Esophagus (tissue), 2 donors: ENCODE measurements at regions not wholly inside any gene's neighbourhood (a gene's known extent, or its start where the extent isn't known, plus 50 kb on each side); places are given as distances from the start of the nearest gene placed in this dataset.

ENCODE experiments used
- H3K27ac ChIP-seq, 2 donors: one replicate each; pipeline ENCODE4 v1.5.1; 2013; ENCODE audit warnings: low read depth in 2 of 2, mild to moderate bottlenecking in 2 of 2, inconsistent platforms in 1 of 2, low read length in 1 of 2, moderate library complexity in 1 of 2
- H3K27me3 ChIP-seq, 2 donors: one replicate each; pipeline ENCODE4 v1.6.1; 2013; ENCODE audit warnings: low read length in 2 of 2, control low read depth in 1 of 2, mild to moderate bottlenecking in 1 of 2; ENCODE audit not compliant: insufficient read depth in 2 of 2, control insufficient read depth in 1 of 2
- H3K36me3 ChIP-seq, 2 donors: one replicate each; pipeline ENCODE4 v1.6.1; 2013; ENCODE audit warnings: low read length in 1 of 2; ENCODE audit not compliant: control insufficient read depth in 2 of 2, insufficient read depth in 2 of 2
- H3K4me1 ChIP-seq, 2 donors: one replicate each; pipeline ENCODE4 v1.6.1; 2013; ENCODE audit warnings: low read length in 1 of 2; ENCODE audit not compliant: control insufficient read depth in 2 of 2, insufficient read depth in 2 of 2
- H3K4me3 ChIP-seq, 2 donors: one replicate each; pipeline ENCODE4 v1.5.1; 2013; ENCODE audit warnings: low read length in 2 of 2, mild to moderate bottlenecking in 2 of 2, low read depth in 1 of 2, moderate library complexity in 1 of 2
- H3K9me3 ChIP-seq, 2 donors: one replicate each; pipeline ENCODE4 v1.6.1; 2013; ENCODE audit warnings: mild to moderate bottlenecking in 2 of 2, low read depth in 1 of 2, low read length in 1 of 2, moderate library complexity in 1 of 2; ENCODE audit not compliant: control insufficient read depth in 2 of 2, insufficient read depth in 1 of 2
- WGBS, 2 donors: extraction: QIAGEN DNeasy Blood & Tissue Kit; methylation state at CpG; one replicate each; pipeline ENCODE4 v1.1.7; 2013; 5-methylcytosine and 5-hydroxymethylcytosine counted together
- donor health status: healthy with polysubstance abuse.
- donor health status: Bipolar disorder and iron deficiency.

GRCh38 chr11:87957961-87958360 is 217.3 kb downstream of the RAB38 start:
- no peak overlapping the region for H3K4me3 ChIP-seq
- 81 to 94% methylated on average over 4 of the region's 4 CpGs for WGBS, 2 donors
- H3K4me1 ChIP-seq = no peaks in the 10 kb centered on the region
- no peaks in the 10 kb centered on the region for H3K9me3 ChIP-seq
- H3K27ac ChIP-seq = no peak overlapping the region
- no peaks in the 10 kb centered on the region for H3K36me3 ChIP-seq
- no peaks in the 10 kb centered on the region for H3K27me3 ChIP-seq

GRCh38 chr11:87954476-87954875 is 220.8 kb downstream of the RAB38 start:
- Histone ChIP-seq H3K4me1 (no peaks in the 10 kb centered on the region), H3K27me3 (no peaks in the 10 kb centered on the region), H3K4me3 (no peak overlapping the region), H3K9me3 (no peaks in the 10 kb centered on the region), H3K36me3 (no peaks in the 10 kb centered on the region), H3K27ac (no peak overlapping the region)
- WGBS, 2 donors = 69 to 72% methylated on average over 4 of the region's 4 CpGs

DNA sequence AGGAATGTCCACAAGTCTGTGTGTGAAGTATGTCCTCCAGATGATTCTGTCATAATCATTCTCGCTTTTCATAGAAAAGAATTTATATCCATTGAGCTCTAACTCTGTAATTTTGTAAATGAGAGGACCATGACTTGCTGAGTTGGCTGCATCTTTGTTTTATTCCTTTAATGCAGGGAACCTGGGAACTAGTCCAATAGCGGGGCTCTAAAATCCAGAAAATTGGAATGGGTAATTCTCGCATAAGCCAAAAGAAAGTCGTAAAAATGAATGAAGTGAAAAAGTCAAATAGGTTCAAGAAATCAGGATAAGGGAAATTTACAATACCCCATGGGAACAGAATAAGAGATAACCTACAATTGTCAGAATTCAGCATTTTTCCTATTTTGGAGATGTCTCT is 232.5 kb downstream of the RAB38 start:
- no peak overlapping the region for H3K27ac ChIP-seq
- no peaks in the 10 kb centered on the region for H3K36me3 ChIP-seq
- H3K4me3 ChIP-seq = no peak overlapping the region
- no peaks in the 10 kb centered on the region for H3K9me3 ChIP-seq
- 77 to 85% methylated on average over 4 of the region's 4 CpGs for WGBS, 2 donors
- no peaks in the 10 kb centered on the region for H3K4me1 ChIP-seq
- no peaks in the 10 kb centered on the region for H3K27me3 ChIP-seq

GRCh38 chr11:87934182-87934581 is 241.1 kb downstream of the RAB38 start:
- WGBS, 2 donors = 72 to 73% methylated on average over 2 of the region's 2 CpGs
- H3K4me1 ChIP-seq = no peaks in the 10 kb centered on the region

DNA sequence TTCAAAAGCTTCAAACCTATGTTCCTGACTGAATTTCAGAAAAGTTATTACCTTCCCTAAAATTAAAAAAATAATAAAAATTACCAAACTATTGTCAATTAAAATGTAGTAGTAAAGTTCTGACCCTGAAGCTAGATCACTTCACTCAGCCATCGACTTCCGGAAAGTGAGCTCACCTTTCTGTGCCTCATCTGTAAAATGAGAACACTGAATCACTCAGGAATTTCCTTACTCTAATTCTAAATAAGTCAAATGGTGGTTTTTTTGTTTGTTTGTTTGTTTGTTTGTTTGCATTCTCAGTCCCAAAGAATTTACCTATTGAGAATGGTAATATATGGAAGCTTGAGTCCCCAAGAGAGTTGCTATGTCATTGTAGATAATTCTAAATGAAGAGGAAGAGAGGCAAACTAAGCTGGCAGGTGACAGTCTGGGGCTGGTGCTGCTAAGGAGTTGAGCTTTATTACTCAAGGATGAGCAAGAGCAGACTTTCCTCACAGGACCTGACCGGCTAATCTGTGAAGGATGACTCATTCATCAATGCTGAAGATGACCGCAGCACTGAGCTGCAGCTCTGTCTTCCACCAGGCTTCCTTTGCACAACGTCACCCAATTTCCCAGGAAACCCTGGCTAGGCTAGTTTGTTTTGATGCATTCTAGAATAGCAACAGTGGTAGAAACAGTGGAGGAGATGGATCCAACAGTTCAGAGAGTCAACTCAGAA is 248.8 kb downstream of the RAB38 start:
- 72 to 77% methylated on average over 5 of the region's 5 CpGs for WGBS, 2 donors
- Histone ChIP-seq H3K36me3 (no peaks in the 10 kb centered on the region), H3K4me1 (no peaks in the 10 kb centered on the region), H3K9me3 (peaks cover 0 to 2% of the 10 kb centered on the region in 2 donors), H3K27me3 (no peaks in the 10 kb centered on the region), H3K4me3 (no peak overlapping the region), H3K27ac (no peak overlapping the region)

More at GRCh38 chr11:87934182-87934581, 241.1 kb downstream of the RAB38 start:
- Histone ChIP-seq H3K4me3 (no peak overlapping the region), H3K36me3 (no peaks in the 10 kb centered on the region), H3K9me3 (no peaks in the 10 kb centered on the region), H3K27ac (no peak overlapping the region), H3K27me3 (no peaks in the 10 kb centered on the region)

DNA sequence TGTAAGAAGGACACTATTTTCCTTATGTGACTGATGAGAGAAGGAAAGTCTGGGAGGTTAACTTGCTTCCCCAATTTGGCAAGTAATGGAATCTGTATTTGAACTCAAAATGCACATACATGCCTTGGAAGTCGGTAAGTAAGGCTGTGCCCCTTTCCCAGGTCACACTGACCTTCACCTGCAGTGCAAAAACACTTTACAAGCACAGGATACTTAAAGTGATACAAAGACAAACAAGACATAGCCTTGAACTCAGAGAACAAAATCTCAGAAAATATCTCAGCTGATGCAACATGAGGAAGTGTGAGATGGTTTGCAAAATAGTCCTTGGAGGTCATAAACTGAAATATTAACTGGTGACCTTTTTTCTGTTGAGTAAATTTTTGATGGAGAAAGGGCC is 251.1 kb downstream of the RAB38 start:
- Histone ChIP-seq H3K9me3 (peaks cover 0 to 2% of the 10 kb centered on the region in 2 donors), H3K36me3 (no peaks in the 10 kb centered on the region), H3K27me3 (no peaks in the 10 kb centered on the region), H3K4me3 (no peak overlapping the region), H3K4me1 (no peaks in the 10 kb centered on the region), H3K27ac (no peak overlapping the region)
- WGBS, 2 donors = 44 to 62% methylated on average over 1 of the region's 1 CpG

GRCh38 chr11:87917111-87917510 is 258.1 kb downstream of the RAB38 start:
- Histone ChIP-seq H3K9me3 (no peaks in the 10 kb centered on the region), H3K36me3 (no peaks in the 10 kb centered on the region), H3K27ac (no peak overlapping the region), H3K4me3 (no peak overlapping the region), H3K27me3 (no peaks in the 10 kb centered on the region), H3K4me1 (no peaks in the 10 kb centered on the region)
- 86 to 89% methylated on average over 3 of the region's 3 CpGs for WGBS, 2 donors

GRCh38 chr11:87909178-87909577 is 266.1 kb downstream of the RAB38 start:
- WGBS, 2 donors = 77 to 80% methylated on average over 2 of the region's 2 CpGs
- Histone ChIP-seq H3K4me3 (no peak overlapping the region), H3K9me3 (no peaks in the 10 kb centered on the region), H3K4me1 (no peaks in the 10 kb centered on the region), H3K27me3 (no peaks in the 10 kb centered on the region), H3K27ac (no peak overlapping the region), H3K36me3 (no peaks in the 10 kb centered on the region)

- H3K4me3 ChIP-seq = no peak overlapping the region
- no peaks in the 10 kb centered on the region for H3K4me1 ChIP-seq
- no peaks in the 10 kb centered on the region for H3K27me3 ChIP-seq
- no peak overlapping the region for H3K27ac ChIP-seq
- WGBS, 2 donors = 63 to 81% methylated on average over 1 of the region's 1 CpG
- no peaks in the 10 kb centered on the region for H3K9me3 ChIP-seq
- H3K36me3 ChIP-seq = no peaks in the 10 kb centered on the region
Measured at GRCh38 chr11:87908086-87908485, 267.2 kb downstream of the RAB38 start.

DNA sequence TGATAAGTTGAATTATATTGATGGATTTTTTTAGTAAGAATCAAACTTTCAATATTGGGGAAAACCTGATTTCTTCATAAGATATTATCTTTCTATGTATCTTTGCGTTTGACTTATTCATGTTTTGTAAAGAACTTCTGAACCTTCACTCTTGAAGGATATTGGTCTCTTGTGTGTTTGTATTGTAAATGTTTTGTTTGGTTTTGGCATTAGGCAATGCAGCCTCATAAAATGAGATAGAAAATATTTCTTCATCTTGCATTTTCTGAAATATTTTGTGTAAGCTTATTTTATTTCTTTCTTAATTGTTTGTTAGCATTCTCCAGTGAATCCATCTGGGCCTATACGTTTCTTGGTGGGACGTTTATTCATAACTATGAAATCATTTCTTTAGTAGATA is 271.9 kb downstream of the RAB38 start:
- no peaks in the 10 kb centered on the region for H3K4me1 ChIP-seq
- no peaks in the 10 kb centered on the region for H3K36me3 ChIP-seq
- no peak overlapping the region for H3K4me3 ChIP-seq
- WGBS, 2 donors = 74 to 82% methylated on average over 3 of the region's 3 CpGs
- no peak overlapping the region for H3K27ac ChIP-seq
- H3K27me3 ChIP-seq = no peaks in the 10 kb centered on the region
- no peaks in the 10 kb centered on the region for H3K9me3 ChIP-seq
